SK-N-SH (cell line): ENCODE measurements at regions not wholly inside any gene's neighbourhood (a gene's known extent, or its start where the extent isn't known, plus 50 kb on each side); places are given as distances from the start of the nearest gene placed in this dataset.
A peak's percentile ranks its signal among the peaks of the same experiment; 100 is the strongest.

ENCODE experiments used
- CTCF ChIA-PET: fragments of 300-600, 350-600 bp; formaldehyde crosslinking; extraction: SDS; loops from one replicate; lab custom pipeline; 2021; lab: Yijun Ruan, JAX
- POLR2A ChIA-PET: fragments of 350-600 bp; sonication (Branson Sonifier 250); formaldehyde crosslinking; extraction: SDS; loops from one replicate; lab custom pipeline; 2020; ENCODE audit warnings: antibody characterized with exemption, inconsistent platforms; lab: Yijun Ruan, JAX
- DNase-seq: peaks from one replicate; pipeline ENCODE4 v3.0.0; 2012
- H2AFZ ChIP-seq: fragments of 200-600 bp; sonication (generic); 2 replicates; pipeline ENCODE4 v1.8.1; 2016; ENCODE audit warnings: antibody characterized with exemption, mild to moderate bottlenecking, low read depth
- H3F3A ChIP-seq: fragments of 200-600 bp; sonication (generic); replicated peaks from 2 replicates; pipeline ENCODE3; 2016; ENCODE audit warnings: antibody characterized with exemption, mild to moderate bottlenecking; ENCODE audit not compliant: insufficient read depth
- H3K27ac ChIP-seq, 2 experiments: fragments of 200-500 bp in 1 of 2; fragments of 200-600 bp in 1 of 2; sonication (Bioruptor generic) in 1 of 2; sonication (generic), shearing (Covaris generic) in 1 of 2; 2 replicates each; pipeline versions ENCODE4 v1.5.1 to v1.6.1; 2014 to 2016; ENCODE audit warnings: low read depth in 2 of 2, inconsistent platforms in 1 of 2, low read length in 1 of 2, mild to moderate bottlenecking in 1 of 2, mixed read lengths in 1 of 2
- H3K27me3 ChIP-seq: fragments of 200-600 bp; sonication (generic), shearing (Covaris generic); 2 replicates; pipeline ENCODE4 v1.6.1; 2016; ENCODE audit warnings: mixed run types; ENCODE audit not compliant: insufficient read depth
- H3K36me3 ChIP-seq, 2 experiments: fragments of 200-500 bp in 1 of 2; fragments of 200-600 bp in 1 of 2; sonication (Bioruptor generic) in 1 of 2; sonication (generic) in 1 of 2; replicated peaks in 1 of 2; 2 replicates each; pipeline versions ENCODE3 to v1.5.1; 2014 to 2016; ENCODE audit warnings: low read length in 1 of 2, mild to moderate bottlenecking in 1 of 2; ENCODE audit not compliant: insufficient read depth in 2 of 2, control insufficient read depth in 1 of 2
- H3K4me1 ChIP-seq, 2 experiments: fragments of 200-500 bp in 1 of 2; fragments of 200-600 bp in 1 of 2; sonication (Bioruptor generic) in 1 of 2; sonication (generic), shearing (Covaris generic) in 1 of 2; 2 replicates each; pipeline versions ENCODE4 v1.5.1 to v1.6.1; 2014 to 2016; ENCODE audit warnings: low read depth in 1 of 2, low read length in 1 of 2, mixed run types in 1 of 2; ENCODE audit not compliant: insufficient read depth in 2 of 2, control insufficient read depth in 1 of 2
- H3K4me2 ChIP-seq: fragments of 200-600 bp; sonication (generic), shearing (Covaris generic); 2 replicates; pipeline ENCODE4 v1.6.1; 2017; ENCODE audit warnings: mixed run types
- H3K4me3 ChIP-seq, 2 experiments: fragments of 200-500 bp in 1 of 2; fragments of 200-600 bp in 1 of 2; sonication (Bioruptor generic) in 1 of 2; sonication (generic), shearing (Covaris generic) in 1 of 2; 2 replicates each; pipeline versions ENCODE4 v1.5.1 to v1.8.1; 2014 to 2016; ENCODE audit warnings: low read depth in 2 of 2, inconsistent platforms in 1 of 2, low read length in 1 of 2, mild to moderate bottlenecking in 1 of 2, mixed read lengths in 1 of 2, moderate library complexity in 1 of 2
- H3K79me2 ChIP-seq: fragments of 200-600 bp; sonication (generic); 2 replicates; pipeline ENCODE4 v1.8.1; 2017; ENCODE audit warnings: mild to moderate bottlenecking; ENCODE audit not compliant: insufficient read depth
- H3K9ac ChIP-seq: fragments of 200-600 bp; sonication (generic); 2 replicates; pipeline ENCODE4 v1.6.1; 2017; ENCODE audit warnings: mixed run types
- H3K9me2 ChIP-seq: fragments of 200-600 bp; sonication (generic); 2 replicates; pipeline ENCODE4 v1.6.1; 2017; ENCODE audit warnings: mixed run types
- H3K9me3 ChIP-seq: fragments of 200-600 bp; sonication (generic); 2 replicates; pipeline ENCODE4 v1.6.1; 2017; ENCODE audit warnings: mixed run types, mild to moderate bottlenecking, moderate library complexity
- H4K20me1 ChIP-seq: fragments of 200-600 bp; sonication (generic); 2 replicates; pipeline ENCODE4 v1.6.1; 2017; ENCODE audit warnings: mild to moderate bottlenecking, mixed run types; ENCODE audit not compliant: insufficient read depth
- EP300 ChIP-seq, 2 experiments: IDR thresholded peaks; 2 replicates each; pipeline versions ENCODE4 v1.4.0 to v1.6.1; 2012; ENCODE audit warnings: borderline replicate concordance in 1 of 2, low read depth in 1 of 2, low read length in 1 of 2
- EZH2phosphoT487 ChIP-seq: fragments of 200-600 bp; sonication (generic); IDR thresholded peaks from 2 replicates; pipeline ENCODE4 v1.6.1; 2017; ENCODE audit warnings: low read depth, mixed run types, mild to moderate bottlenecking, antibody characterized with exemption, moderate library complexity, borderline replicate concordance
- FOXJ3 ChIP-seq: sonication (generic); formaldehyde crosslinking; IDR thresholded peaks from 2 replicates; pipeline ENCODE4 v1.5.1; 2020; ENCODE audit warnings: mild to moderate bottlenecking, missing genetic modification reagents
- GATA2 ChIP-seq: sonication (generic); formaldehyde crosslinking; IDR thresholded peaks from 2 replicates; pipeline ENCODE4 v1.5.0; 2020; ENCODE audit warnings: mild to moderate bottlenecking, missing genetic modification reagents
- MXI1 ChIP-seq: IDR thresholded peaks from 2 replicates; pipeline ENCODE4 v1.6.1; 2012; ENCODE audit warnings: mild to moderate bottlenecking, low read depth, low read length, improper control_type of control experiment
- NFIC ChIP-seq: IDR thresholded peaks from 2 replicates; pipeline ENCODE4 v1.4.0; 2012; ENCODE audit warnings: borderline replicate concordance
- RCOR1 ChIP-seq: fragments of 150-350 bp; IDR thresholded peaks from 2 replicates; pipeline ENCODE4 v1.6.1; 2017; ENCODE audit warnings: antibody characterized with exemption, low read length
- RFX5 ChIP-seq: IDR thresholded peaks from 2 replicates; pipeline ENCODE4 v1.6.1; 2012; ENCODE audit warnings: mild to moderate bottlenecking, improper control_type of control experiment, low read length
- SMC3 ChIP-seq: IDR thresholded peaks from 2 replicates; pipeline ENCODE4 v1.6.1; 2012; ENCODE audit warnings: low read depth, low read length, improper control_type of control experiment
- TCF12 ChIP-seq: IDR thresholded peaks from 2 replicates; pipeline ENCODE4 v1.4.0; 2012
- WGBS: methylation state at CpG from one replicate; pipeline ENCODE4 v1.1.6; 2017; ENCODE audit warnings: low lambda C conversion rate; 5-methylcytosine and 5-hydroxymethylcytosine counted together
- TF ChIP-seq, protein P1 (sequence below): fragments of 150-350 bp; IDR thresholded peaks from 2 replicates; pipeline ENCODE4 v1.6.1; 2016; ENCODE audit warnings: mild to moderate bottlenecking, low read depth, low read length
- TF ChIP-seq, protein P2 (sequence below): IDR thresholded peaks from 2 replicates; pipeline ENCODE4 v1.4.0; 2012; ENCODE audit warnings: low read depth

DNA sequence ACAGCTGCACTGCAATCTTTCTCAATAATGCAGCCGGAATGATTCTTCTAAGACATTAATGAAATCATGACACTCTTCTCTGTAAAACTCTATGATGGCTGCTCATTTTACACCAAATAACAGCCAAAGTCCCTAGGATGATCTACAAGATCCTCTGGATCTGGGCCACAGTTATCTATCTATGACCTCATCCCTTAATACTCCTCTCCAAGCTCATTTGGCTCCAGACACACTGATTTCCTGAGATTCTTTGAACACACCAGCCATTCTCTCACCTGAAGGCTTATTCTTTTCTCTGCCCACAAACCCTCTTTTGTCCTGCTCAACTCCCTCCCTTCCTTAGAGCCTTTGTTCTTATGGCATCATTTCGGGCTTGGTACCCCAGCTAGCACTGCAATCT, 577.4 kb upstream of the ANKRD30A start:
- Histone ChIP-seq H3K9me3 (no peaks in the 10 kb centered on the region), H3K9ac (no peak overlapping the region), H4K20me1 (no peaks in the 10 kb centered on the region), H3K4me3 (no peak overlapping the region), H3F3A (no peaks in the 10 kb centered on the region)
- CTCF ChIA-PET: no interaction called here
- POLR2A ChIA-PET: no interaction called here
- TF ChIP-seq TCF12: no peak
- TF ChIP-seq NFIC: 0 out of 2 replicates have a peak, but pooled peaks have one; percentile 8
- TF ChIP-seq, all 33 proteins: peak for 1
- H3K9me2 ChIP-seq: no peaks in the 10 kb centered on the region
- DNase-seq: no peak
- H3K36me3 ChIP-seq: no peaks in the 10 kb centered on the region
- H3K4me2 ChIP-seq: no peak overlapping the region
- H3K27ac ChIP-seq: no peak overlapping the region
- 0 out of 4 replicates have a peak, but pooled peaks cover 0 to 7% of the 10 kb centered on the region in 2 experiments for H3K4me1 ChIP-seq
- 74% methylated on average over 2 of the region's 2 CpGs for WGBS
- no peaks in the 10 kb centered on the region for H3K79me2 ChIP-seq
- no peaks in the 10 kb centered on the region for H3K27me3 ChIP-seq
- H2AFZ ChIP-seq: 0 out of 2 replicates have a peak overlapping the region, but pooled peaks have one; percentile 30

DNA sequence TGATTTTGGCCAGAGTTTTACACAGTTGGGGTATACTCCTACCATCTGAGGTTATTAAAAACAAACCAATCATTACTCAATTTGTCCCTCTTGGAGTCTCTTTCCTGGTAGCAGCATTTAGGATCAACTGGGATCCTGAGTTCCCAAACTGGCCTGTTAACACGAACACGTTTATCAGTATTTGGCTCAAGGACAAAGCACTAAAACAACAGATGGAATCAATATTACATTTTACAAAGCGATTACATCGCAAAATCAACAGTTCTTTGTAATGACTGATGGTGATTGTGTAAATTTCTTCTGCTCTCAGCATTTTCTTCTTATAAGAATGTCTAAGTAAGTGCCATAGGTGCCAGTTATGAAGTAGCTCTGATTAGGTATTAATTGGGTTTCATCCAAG, 582.9 kb upstream of the ANKRD30A start:
- Histone ChIP-seq H3K79me2 (no peaks in the 10 kb centered on the region), H3F3A (peaks cover 7% of the 10 kb centered on the region), H3K9me3 (no peaks in the 10 kb centered on the region), H2AFZ (no peak overlapping the region), H4K20me1 (no peaks in the 10 kb centered on the region)
- CTCF ChIA-PET: no interaction called here
- peak; percentile 58; the same call in 1 of the 2 replicates for TF ChIP-seq GATA2 (CRISPR knock-in tag)
- TF ChIP-seq RCOR1: 0 out of 2 replicates have a peak, but pooled peaks have one; percentile 25
- no peak for TF ChIP-seq RFX5
- TF ChIP-seq, all 33 proteins: peak for 2
- H3K27ac ChIP-seq: no peak overlapping the region
- H3K9ac ChIP-seq: no peak overlapping the region
- DNase-seq: peak; percentile 28
- no peak overlapping the region for H3K4me3 ChIP-seq
- H3K27me3 ChIP-seq: no peaks in the 10 kb centered on the region
- no peak overlapping the region for H3K4me2 ChIP-seq
- no peaks in the 10 kb centered on the region for H3K36me3 ChIP-seq
- peaks cover 0 to 13% of the 10 kb centered on the region in 2 experiments; a peak in 1 of 4 replicates for H3K4me1 ChIP-seq
- no peaks in the 10 kb centered on the region for H3K9me2 ChIP-seq
- POLR2A ChIA-PET: no interaction called here
- WGBS: 55% methylated on average over 4 of the region's 4 CpGs

DNA sequence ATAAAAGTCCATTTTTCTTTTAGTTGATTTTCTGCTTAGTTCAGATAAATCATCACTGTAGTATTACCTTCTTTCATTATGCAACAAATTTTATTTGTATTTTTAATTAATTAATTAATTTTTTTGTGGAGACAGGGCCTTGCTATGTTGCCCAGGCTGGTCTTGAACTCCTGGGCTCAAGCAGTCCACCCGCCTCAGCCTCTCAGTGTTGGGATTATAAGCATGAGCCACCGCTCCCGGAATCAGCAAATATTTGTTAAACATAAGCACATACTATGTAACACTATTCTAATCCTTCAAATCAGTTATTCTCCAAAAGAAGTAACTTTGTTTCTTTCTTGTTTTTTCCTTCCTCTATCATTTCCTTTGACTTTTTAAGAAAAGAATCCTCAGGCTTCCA, 584.8 kb upstream of the ANKRD30A start:
- H3K36me3 ChIP-seq: no peaks in the 10 kb centered on the region
- WGBS: 87% methylated on average over 3 of the region's 3 CpGs
- H3K27ac ChIP-seq: no peak overlapping the region
- no peak for DNase-seq
- H3K4me1 ChIP-seq: peaks cover 0 to 13% of the 10 kb centered on the region in 2 experiments; a peak in 1 of 4 replicates
- H3K4me3 ChIP-seq: no peak overlapping the region
- no peak overlapping the region for H2AFZ ChIP-seq
- no peak overlapping the region for H3K9ac ChIP-seq
- ChIA-PET CTCF (no interaction called here), POLR2A (no interaction called here)
- H3K27me3 ChIP-seq: no peaks in the 10 kb centered on the region
- no peaks in the 10 kb centered on the region for H4K20me1 ChIP-seq
- H3K79me2 ChIP-seq: no peaks in the 10 kb centered on the region
- no peak overlapping the region for H3K4me2 ChIP-seq
- peaks cover 7% of the 10 kb centered on the region for H3F3A ChIP-seq
- TF ChIP-seq, protein P1, sequence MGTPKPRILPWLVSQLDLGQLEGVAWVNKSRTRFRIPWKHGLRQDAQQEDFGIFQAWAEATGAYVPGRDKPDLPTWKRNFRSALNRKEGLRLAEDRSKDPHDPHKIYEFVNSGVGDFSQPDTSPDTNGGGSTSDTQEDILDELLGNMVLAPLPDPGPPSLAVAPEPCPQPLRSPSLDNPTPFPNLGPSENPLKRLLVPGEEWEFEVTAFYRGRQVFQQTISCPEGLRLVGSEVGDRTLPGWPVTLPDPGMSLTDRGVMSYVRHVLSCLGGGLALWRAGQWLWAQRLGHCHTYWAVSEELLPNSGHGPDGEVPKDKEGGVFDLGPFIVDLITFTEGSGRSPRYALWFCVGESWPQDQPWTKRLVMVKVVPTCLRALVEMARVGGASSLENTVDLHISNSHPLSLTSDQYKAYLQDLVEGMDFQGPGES: no peak
- TF ChIP-seq FOXJ3: no peak
- TF ChIP-seq SMC3: no peak
- no peak for TF ChIP-seq EP300 (IDR thresholded peaks at IDR 0.05; ENCODE audit: borderline replicate concordance in 1 of 2, low read depth in 1 of 2, low read length in 1 of 2)
- TF ChIP-seq, protein P2, sequence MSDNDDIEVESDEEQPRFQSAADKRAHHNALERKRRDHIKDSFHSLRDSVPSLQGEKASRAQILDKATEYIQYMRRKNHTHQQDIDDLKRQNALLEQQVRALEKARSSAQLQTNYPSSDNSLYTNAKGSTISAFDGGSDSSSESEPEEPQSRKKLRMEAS: no peak
- TF ChIP-seq EZH2phosphoT487: no peak
- no peak for TF ChIP-seq MXI1
- H3K9me2 ChIP-seq: no peaks in the 10 kb centered on the region
- no peaks in the 10 kb centered on the region for H3K9me3 ChIP-seq
